ENCODE measurements at regions not wholly inside any gene's neighbourhood (a gene's known extent, or its start where the extent isn't known, plus 50 kb on each side); places are given as distances from the start of the nearest gene placed in this dataset.

DNA sequence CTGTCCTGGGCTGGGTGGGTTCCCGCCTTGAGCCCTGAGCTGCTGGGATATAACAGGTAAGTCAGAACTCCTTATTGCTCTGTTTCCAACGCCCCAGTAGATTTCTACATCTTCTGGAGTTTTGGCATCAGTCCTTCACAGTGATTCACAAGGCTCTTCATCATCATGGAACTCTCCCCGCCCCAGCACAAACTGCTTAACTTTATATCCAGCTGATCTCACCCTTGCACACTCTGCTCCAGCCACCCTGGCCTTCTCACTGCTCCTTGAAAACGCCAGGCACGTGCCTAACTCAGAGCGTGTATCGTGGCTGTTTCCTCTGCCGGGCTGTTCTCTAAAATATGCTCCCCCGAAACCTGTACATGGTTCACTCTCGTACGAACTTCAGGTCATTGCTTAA is 264.9 kb downstream of the NOVA1 start:
- Histone ChIP-seq H3K27ac (ENCODE audit: low read depth, low read length, poor library complexity, severe bottlenecking) (no peak overlapping the region), H3K9me3 (ENCODE audit: low read depth, low read length, poor library complexity, severe bottlenecking) (no peaks in the 10 kb centered on the region), H3K4me3 (ENCODE audit: low read depth, low read length, poor library complexity, severe bottlenecking) (no peak overlapping the region), H3K4me1 (ENCODE audit: insufficient read depth, low read length, poor library complexity, severe bottlenecking) (no peaks in the 10 kb centered on the region), H3K27me3 (replicated peaks; ENCODE audit: insufficient read depth, low read depth, low read length, poor library complexity) (no peaks in the 10 kb centered on the region), H3K36me3 (ENCODE audit: insufficient read depth, low read length, poor library complexity, severe bottlenecking) (no peaks in the 10 kb centered on the region)
- DNase-seq (ENCODE audit: low spot score), result no peak
- intact Hi-C loops (cut with micrococcal nuclease; ENCODE audit: unreplicated experiment), result no loop called here
- ChIA-PET CTCF (no interaction called here), POLR2A (ENCODE audit: low non-redundant PET) (no interaction called here)
- BruUV-seq (replicated peaks), result no TSS peak
- TF ChIP-seq EZH2 (IDR thresholded peaks at IDR 0.05; ENCODE audit: borderline replicate concordance, low read depth, low read length, poor library complexity, severe bottlenecking), result no peak
- TF ChIP-seq, protein P1, sequence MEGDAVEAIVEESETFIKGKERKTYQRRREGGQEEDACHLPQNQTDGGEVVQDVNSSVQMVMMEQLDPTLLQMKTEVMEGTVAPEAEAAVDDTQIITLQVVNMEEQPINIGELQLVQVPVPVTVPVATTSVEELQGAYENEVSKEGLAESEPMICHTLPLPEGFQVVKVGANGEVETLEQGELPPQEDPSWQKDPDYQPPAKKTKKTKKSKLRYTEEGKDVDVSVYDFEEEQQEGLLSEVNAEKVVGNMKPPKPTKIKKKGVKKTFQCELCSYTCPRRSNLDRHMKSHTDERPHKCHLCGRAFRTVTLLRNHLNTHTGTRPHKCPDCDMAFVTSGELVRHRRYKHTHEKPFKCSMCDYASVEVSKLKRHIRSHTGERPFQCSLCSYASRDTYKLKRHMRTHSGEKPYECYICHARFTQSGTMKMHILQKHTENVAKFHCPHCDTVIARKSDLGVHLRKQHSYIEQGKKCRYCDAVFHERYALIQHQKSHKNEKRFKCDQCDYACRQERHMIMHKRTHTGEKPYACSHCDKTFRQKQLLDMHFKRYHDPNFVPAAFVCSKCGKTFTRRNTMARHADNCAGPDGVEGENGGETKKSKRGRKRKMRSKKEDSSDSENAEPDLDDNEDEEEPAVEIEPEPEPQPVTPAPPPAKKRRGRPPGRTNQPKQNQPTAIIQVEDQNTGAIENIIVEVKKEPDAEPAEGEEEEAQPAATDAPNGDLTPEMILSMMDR (conservative IDR thresholded peaks at IDR 0.05; ENCODE audit: low read depth, low read length), result no peak

DNA sequence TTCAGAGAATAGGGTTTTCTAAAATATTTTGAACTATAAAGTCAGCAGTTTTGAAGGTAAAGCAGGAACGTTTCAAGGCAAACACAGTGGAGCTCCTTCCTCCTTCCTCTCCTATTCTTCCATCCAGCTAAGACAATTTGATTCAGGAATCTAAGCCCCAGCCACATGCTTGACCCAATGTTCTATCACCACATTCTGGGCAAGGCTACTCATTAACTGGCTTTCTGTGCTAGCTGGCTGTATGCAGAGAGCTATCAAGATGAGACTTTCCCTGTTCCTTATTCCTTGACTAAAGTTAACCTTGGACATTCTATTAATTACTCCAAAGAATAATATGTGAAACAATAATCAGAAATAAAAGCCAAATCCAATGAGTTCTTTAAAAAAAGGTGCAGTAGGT is 266.9 kb downstream of the NOVA1 start:
- ChIA-PET POLR2A (ENCODE audit: low non-redundant PET) (no interaction called here), CTCF (no interaction called here)
- H3K9me3 ChIP-seq (ENCODE audit: low read depth, low read length, poor library complexity, severe bottlenecking), result no peaks in the 10 kb centered on the region
- no peak overlapping the region for H3K27ac ChIP-seq (ENCODE audit: low read depth, low read length, poor library complexity, severe bottlenecking)
- no peak for TF ChIP-seq EZH2 (IDR thresholded peaks at IDR 0.05; ENCODE audit: borderline replicate concordance, low read depth, low read length, poor library complexity, severe bottlenecking)
- TF ChIP-seq, protein P1 (conservative IDR thresholded peaks at IDR 0.05; ENCODE audit: low read depth, low read length), result no peak
- H3K4me1 ChIP-seq (ENCODE audit: insufficient read depth, low read length, poor library complexity, severe bottlenecking), result no peaks in the 10 kb centered on the region
- H3K36me3 ChIP-seq (ENCODE audit: insufficient read depth, low read length, poor library complexity, severe bottlenecking), result no peaks in the 10 kb centered on the region
- H3K27me3 ChIP-seq (replicated peaks; ENCODE audit: insufficient read depth, low read depth, low read length, poor library complexity), result no peaks in the 10 kb centered on the region
- no peak overlapping the region for H3K4me3 ChIP-seq (ENCODE audit: low read depth, low read length, poor library complexity, severe bottlenecking)
- no TSS peak for BruUV-seq (replicated peaks)
- intact Hi-C loops (cut with micrococcal nuclease; ENCODE audit: unreplicated experiment), result no loop called here
- DNase-seq (ENCODE audit: low spot score), result no peak

DNA sequence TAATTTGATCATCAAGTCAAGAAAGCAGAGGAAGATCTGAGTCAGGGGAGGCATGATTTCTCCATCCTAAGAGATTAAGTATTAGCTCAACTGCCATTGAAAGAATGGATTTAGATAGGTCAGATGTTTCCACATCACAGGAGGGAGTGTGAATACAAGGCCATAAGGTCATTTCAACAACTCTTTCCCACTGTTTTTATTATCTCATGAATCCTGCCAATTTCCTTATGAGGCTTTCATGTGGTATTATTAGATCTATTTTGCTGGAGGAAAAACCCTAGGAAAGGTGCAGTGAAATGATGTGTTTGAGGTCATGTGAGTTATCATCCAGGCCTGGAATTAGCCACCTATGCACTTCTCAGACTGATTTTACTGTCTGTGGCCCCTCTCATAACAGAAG is 269.0 kb downstream of the NOVA1 start:
- TF ChIP-seq EZH2 (IDR thresholded peaks at IDR 0.05; ENCODE audit: borderline replicate concordance, low read depth, low read length, poor library complexity, severe bottlenecking), result no peak
- TF ChIP-seq, protein P1 (conservative IDR thresholded peaks at IDR 0.05; ENCODE audit: low read depth, low read length), result no peak
- no peaks in the 10 kb centered on the region for H3K9me3 ChIP-seq (ENCODE audit: low read depth, low read length, poor library complexity, severe bottlenecking)
- POLR2A ChIA-PET (ENCODE audit: low non-redundant PET), result interaction anchor here (0.7 kb wide), 1 partner anchor 173 kb away, joined by 3 read pairs; no protein-coding TSS in a partner anchor
- CTCF ChIA-PET, result no interaction called here
- H3K36me3 ChIP-seq (ENCODE audit: insufficient read depth, low read length, poor library complexity, severe bottlenecking), result no peaks in the 10 kb centered on the region
- H3K27ac ChIP-seq (ENCODE audit: low read depth, low read length, poor library complexity, severe bottlenecking), result no peak overlapping the region
- BruUV-seq (replicated peaks), result no TSS peak
- H3K4me3 ChIP-seq (ENCODE audit: low read depth, low read length, poor library complexity, severe bottlenecking), result no peak overlapping the region
- no peaks in the 10 kb centered on the region for H3K4me1 ChIP-seq (ENCODE audit: insufficient read depth, low read length, poor library complexity, severe bottlenecking)
- no peaks in the 10 kb centered on the region for H3K27me3 ChIP-seq (replicated peaks; ENCODE audit: insufficient read depth, low read depth, low read length, poor library complexity)
- intact Hi-C loops (cut with micrococcal nuclease; ENCODE audit: unreplicated experiment), result no loop called here
- no peak for DNase-seq (ENCODE audit: low spot score)

All from A673 (cell line).